HG03565 (cell line): ENCODE measurements at regions not wholly inside any gene's neighbourhood (a gene's known extent, or its start where the extent isn't known, plus 50 kb on each side); places are given as distances from the start of the nearest gene placed in this dataset.

Source experiments
- ATAC-seq: cut with Tn5 transposase; IDR thresholded peaks from one replicate; pipeline ENCODE4 v1.9.1; 2021; ENCODE audit warnings: mild to moderate bottlenecking, moderate library complexity; ENCODE audit not compliant: unreplicated experiment

DNA sequence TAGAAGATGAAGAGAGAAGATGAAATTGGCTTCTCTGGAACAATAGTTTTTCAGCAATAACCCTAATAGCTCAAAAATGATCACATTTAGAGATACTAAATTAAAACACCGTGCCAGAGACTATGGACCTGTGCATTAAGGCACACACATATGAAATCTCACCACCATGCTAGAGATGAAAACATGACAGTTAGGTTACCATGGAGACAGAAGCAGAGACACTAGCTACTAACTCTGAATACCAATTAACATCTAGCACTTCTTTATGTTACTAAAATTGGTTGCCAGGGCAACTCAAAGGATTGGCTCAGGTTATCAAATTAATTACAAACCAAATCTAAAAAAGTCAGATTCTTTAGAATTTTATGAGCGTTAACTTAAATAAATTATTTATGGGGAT lies 337.7 kb downstream of the PLK2 start:
- no peak for ATAC-seq

DNA sequence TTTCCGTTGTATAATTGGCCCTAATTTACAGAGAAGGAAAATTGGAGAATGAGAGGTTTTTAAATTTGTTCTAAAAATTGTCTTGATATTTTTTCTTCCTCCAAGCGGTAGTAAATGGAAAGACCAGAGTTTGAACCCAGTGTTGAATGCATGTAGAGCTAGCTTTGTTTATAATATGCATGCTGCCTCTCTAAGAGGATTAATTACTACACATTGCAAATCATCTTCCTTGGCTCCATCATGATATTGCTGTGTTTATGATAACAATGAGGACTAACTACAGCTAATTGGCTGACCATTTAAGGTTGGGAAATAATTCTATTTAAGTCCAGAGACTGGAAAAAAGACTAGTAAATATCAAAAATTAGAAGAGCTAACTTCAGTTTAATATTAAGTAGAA lies 338.5 kb downstream of the PLK2 start:
- no peak for ATAC-seq

DNA sequence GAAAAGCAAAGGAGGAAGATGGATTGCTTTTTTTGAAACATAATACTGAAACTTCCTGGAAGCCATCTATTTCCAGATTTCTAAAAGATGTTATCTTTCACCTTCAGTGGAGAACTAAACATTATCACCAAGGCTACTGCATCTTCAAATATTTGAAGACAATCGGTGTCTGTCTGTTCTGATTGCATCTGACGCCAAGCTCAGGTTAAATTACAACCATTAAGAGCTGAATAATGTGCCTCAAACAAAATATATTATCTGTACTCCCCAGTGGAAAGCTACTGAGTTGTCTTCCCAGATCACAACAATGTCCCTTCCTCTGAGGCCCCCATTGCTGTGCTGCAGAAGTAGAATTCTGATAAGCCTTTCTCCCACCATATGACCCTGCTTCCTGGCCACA lies 342.3 kb downstream of the PLK2 start:
- ATAC-seq, result no peak

DNA sequence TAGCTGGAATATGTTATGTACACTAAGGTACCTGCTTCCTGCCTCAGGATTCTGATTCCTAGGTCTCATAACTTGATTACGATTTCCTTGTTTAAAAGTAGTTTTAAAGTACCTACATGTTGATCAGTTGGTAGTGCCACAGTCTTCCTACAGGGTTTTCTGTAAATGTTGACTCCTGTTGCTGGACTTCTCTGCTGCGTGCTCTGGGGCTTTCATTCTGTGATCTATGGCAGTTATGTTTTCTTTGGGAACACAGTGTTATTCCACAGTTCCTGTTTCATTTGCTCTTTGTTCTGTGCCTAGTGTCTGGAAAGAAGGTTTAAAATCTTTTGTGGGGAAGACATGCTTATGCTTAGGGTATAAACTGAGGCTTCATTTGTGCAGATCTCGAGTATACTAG lies 343.5 kb downstream of the PLK2 start:
- no peak for ATAC-seq

DNA sequence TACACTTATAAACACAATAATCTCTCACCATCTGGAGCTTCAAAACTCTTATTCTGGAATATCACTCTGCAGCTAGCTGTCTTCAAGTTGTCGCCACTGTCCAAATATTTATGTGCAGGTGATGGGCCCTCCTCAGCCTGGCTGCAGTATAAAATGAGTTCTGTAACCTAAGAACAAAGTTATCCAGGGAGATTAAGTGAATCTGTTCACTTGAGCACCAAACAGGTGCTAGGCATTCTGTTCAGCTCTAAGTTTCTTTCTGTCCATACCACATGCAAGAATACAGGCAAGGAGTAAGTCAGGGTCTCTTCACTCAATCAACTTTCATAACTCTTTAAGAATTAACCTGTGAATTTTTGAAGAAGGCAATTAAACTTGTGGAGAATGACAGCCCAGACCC lies 344.1 kb downstream of the PLK2 start:
- ATAC-seq, result no peak

GRCh38 chr5:58114324-58114723 lies 345.6 kb downstream of the PLK2 start:
- no peak for ATAC-seq

DNA sequence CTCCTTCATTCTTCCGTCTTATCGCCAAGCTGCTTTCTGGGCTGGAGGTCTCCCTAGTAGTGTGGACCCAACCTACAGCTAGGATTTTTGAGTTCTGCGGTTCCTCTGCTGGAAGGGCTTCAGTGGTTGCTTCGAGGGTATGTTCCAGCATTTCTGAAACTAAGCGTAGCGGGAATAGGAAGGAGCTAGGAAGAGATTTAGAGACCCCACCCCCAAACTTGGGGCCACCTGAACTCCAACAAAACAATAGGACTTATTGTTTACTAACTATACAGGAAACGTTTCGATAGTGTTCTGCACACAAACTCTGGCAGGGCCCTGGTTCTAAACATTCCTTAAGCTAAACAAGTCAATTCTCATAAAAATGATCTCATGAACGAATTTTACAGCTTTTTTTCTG lies 346.7 kb downstream of the PLK2 start:
- ATAC-seq, result no peak

DNA sequence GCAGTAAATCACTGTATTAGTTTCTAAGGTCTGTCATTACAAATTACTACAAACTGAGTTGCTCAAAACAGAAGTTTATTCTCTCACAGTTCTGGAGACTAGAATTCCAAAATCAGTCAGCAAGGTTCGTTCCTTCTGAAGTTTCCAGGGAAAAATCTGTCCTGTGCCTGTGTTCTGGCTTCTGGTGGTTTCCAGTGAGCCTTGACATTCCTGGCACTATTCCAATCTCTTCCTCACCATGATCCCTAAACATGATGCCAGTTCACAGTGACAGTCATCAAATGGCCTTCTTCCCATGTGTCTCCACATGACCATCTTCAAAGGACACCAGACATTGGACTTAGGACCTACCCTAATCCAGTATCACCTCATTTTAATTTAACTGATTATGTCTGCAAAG lies 351.4 kb downstream of the PLK2 start:
- ATAC-seq, result no peak

DNA sequence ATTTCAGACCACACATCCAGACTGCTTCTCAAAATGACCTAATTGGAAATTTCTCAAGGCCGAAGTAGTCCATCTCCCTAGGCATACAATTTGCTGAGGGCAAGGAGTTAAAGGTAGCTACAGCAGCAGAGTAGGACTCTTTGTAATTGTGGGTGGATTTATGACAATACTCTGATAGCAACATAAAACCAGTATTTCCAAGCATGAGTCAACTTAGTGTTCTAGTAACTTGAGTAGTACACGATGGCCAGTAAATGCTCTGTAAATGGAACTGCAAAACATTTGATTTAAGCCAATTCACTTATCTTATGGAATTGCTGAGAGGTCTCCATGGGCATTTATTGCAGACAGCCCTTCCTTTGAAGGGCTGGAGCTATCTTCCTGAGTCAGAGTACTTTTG lies 352.2 kb downstream of the PLK2 start:
- no peak for ATAC-seq

DNA sequence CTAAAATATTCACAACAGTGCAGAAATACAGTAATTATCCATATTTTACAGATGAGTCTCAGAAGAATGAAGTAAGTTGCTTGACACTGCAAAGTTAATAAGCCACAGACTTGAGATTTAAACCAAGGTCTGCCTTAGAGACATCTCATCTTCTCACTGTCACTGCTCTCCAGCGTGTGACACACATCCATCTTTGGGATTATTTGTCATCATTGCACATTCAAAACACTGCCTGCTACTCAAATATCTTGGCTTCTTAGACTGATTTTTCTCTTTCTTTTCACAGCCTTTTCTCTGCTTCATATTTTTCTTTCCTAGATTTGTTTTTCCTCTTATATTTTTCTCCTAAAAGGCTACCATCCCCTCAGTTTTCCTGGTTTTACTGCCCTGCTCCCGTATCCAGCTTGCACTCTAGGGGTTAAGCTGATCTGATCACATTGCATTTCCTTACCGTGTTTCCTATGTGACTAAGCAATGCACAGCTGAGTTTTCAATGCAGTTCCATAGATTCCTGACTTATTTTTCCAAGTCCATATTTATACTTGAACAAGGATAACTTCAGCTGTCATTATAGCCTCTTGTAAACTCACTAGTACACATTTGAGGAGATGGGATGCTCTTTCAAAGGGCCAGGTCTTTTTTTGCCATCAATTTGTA lies 353.0 kb downstream of the PLK2 start:
- ATAC-seq, result no peak

- ATAC-seq, result no peak
Observed at GRCh38 chr5:58105836-58106235, 354.1 kb downstream of the PLK2 start.

DNA sequence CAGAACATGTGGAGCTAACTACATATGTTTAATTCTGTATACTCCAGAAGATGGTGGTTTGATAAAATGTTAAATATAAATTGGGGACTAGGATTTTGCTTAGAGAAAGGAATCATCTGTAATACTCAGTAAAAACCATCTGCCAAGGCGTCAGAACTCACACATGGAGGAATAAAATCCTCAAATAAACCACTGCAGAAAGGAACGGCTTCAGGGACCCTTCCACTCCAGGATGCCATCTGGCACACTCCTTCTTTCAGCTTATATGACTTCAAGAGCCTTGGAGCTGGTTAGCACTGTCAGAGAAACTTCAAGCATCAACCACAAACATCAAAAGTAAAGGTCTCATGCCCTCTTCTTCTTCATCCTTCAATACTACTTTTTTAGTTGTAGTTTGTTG lies 360.6 kb downstream of the PLK2 start:
- no peak for ATAC-seq

DNA sequence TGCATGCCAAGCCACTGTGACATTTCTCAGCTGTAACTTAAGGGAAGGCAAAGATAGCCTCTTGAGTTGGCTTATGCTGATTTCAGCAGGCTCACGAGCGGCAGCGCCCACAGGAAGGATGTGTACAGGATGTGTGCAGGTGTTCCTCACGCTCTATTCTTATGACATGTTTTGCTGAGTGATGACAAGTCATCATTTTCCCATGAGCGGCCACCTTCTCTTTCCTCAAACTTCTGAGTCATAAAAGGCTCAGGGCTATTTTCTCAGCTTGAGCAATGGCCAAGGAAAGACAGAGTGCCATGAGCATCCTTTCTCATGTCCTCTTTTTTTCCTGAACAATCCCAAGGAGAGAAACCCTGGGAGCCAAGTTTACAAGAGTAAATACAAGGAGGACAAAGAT lies 365.9 kb downstream of the PLK2 start:
- ATAC-seq, result no peak

DNA sequence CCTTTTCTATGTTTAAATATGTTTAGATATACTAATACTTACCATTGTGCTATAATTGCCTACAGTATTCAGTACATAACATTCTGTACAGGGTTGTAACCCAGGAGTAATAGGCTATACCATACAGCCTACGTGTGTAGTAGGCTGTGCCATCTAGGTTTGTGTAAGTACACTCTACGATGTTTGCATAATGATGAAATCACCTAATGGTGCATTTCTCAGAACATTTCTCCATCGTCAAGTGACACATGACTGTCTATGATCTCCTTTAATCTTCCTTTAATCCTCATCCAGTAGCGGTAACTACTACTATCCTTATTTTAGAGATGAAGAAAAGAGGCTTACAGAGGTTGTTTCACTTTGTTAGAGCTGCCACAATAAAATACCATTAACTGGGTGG lies 369.2 kb downstream of the PLK2 start:
- ATAC-seq, result no peak

DNA sequence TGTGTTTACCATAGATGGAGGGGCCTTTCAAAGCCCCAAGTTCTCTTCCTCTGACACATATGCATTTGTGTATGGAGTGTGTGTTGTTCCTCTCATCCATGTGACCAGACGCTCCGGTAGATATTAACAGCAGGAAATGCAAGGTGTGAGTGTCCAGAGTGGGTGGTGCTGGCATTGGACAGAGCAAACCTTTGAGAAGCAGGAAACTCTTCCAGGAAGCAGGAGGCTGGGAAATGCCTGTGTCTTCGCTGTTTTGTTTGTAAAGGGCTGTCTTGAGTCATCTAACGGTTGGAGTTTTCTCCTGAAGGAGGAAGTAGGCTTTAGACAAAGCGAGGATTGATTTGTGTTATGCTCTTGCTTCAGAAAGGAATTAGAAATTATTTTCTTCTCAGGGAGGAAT lies 370.9 kb downstream of the PLK2 start:
- no peak for ATAC-seq

GRCh38 chr5:58087905-58088304 lies 372.0 kb downstream of the PLK2 start:
- no peak for ATAC-seq

DNA sequence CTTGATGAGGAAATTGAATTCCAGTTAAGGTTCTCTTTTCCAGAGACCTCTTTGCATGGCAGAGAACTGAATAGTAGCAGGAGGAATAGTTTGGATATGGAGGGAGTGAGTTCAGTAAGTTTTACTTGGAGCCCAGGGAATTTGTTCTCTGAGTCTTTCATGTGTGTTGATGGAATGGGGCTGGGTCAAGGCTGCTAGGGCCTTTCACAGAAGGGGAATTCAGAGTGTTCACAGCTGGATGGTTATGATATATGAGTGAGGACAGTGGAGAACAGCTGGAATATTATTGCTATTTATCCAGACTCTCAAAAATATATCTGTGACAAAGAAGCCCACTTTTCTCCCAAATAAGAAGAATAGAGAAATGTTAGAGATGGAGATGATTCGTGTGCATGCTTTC lies 372.8 kb downstream of the PLK2 start:
- ATAC-seq, result no peak

GRCh38 chr5:58085800-58086199 lies 374.1 kb downstream of the PLK2 start:
- no peak for ATAC-seq

GRCh38 chr5:58081435-58081834 lies 378.5 kb downstream of the PLK2 start:
- ATAC-seq, result no peak

DNA sequence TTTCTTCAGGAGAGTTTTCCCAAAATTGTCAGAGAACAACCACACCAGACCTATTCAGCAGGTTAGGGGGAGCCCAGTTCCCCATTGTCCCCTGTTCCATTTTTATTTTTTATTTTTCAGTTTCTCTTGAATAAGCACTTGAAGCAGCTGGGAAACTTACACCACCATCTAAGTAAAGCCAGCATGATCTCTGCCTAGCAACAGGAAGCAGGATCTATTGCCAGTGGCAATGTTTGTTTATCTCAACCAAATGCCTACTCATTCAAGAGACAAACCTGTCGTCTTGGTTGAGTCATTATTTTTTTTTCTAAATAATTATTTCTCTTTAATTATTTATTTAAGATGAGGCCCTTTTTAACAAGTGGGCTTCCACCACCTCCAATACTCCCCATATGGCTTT lies 379.3 kb downstream of the PLK2 start:
- ATAC-seq, result no peak

- ATAC-seq, result no peak
Observed at GRCh38 chr5:58077966-58078365, 381.9 kb downstream of the PLK2 start.

GRCh38 chr5:58077416-58077815 lies 382.5 kb downstream of the PLK2 start:
- ATAC-seq, result no peak

GRCh38 chr5:58076483-58077257 lies 383.2 kb downstream of the PLK2 start:
- no peak for ATAC-seq
